Adrenal gland (tissue), 9 donors: ENCODE measurements at regions not wholly inside any gene's neighbourhood (a gene's known extent, or its start where the extent isn't known, plus 50 kb on each side); places are given as distances from the start of the nearest gene placed in this dataset.

Experiments used
- DNase-seq, 7 donors: peaks; one replicate each; pipeline ENCODE4 v3.0.0-alpha.2; 2019 to 2020
- H3K27ac ChIP-seq, 5 donors: fragments of 200-600 bp; sonication (generic) in 4 of 5; 1 replicate in 3 of 5; 2 replicates in 2 of 5; pipeline versions ENCODE4 v1.5.1 to v1.8.0; 2016 to 2020; ENCODE audit warnings: mild to moderate bottlenecking in 1 of 5
- H3K27me3 ChIP-seq: fragments of 200-600 bp; 2 replicates; pipeline ENCODE4 v1.8.0; 2021
- H3K36me3 ChIP-seq, 2 donors: fragments of 200-600 bp; replicated peaks in 1 of 2; 1 replicate in 1 of 2; 2 replicates in 1 of 2; pipeline versions ENCODE4 v1.5.1 to v1.8.0; 2018 to 2022
- H3K4me1 ChIP-seq, 2 donors: fragments of 200-600 bp; replicated peaks in 1 of 2; 1 replicate in 1 of 2; 2 replicates in 1 of 2; pipeline versions ENCODE4 v1.5.1 to v1.8.0; 2018 to 2021
- H3K4me3 ChIP-seq, 4 donors: fragments of 200-600 bp; sonication (generic) in 3 of 4; one replicate each; pipeline ENCODE4 v1.5.1; 2016 to 2018
- H3K9me3 ChIP-seq, 3 donors: fragments of 200-600 bp; sonication (generic) in 1 of 3; replicated peaks in 1 of 3; 1 replicate in 2 of 3; 2 replicates in 1 of 3; pipeline versions ENCODE4 v1.5.1 to v1.8.0; 2016 to 2021
- POLR2A ChIP-seq, 2 donors: fragments of 450-650 bp; IDR thresholded peaks; one replicate each; pipeline ENCODE4 v1.6.1; 2017; ENCODE audit warnings: antibody characterized with exemption in 2 of 2, mild to moderate bottlenecking in 2 of 2, moderate library complexity in 1 of 2
- WGBS, 4 donors: extraction: QIAGEN DNeasy Blood & Tissue Kit in 2 of 4; methylation state at CpG; one replicate each; pipeline versions ENCODE4 v1.1.5 to v1.1.7; 2013 to 2017; 5-methylcytosine and 5-hydroxymethylcytosine counted together
- intact Hi-C, 2 donors: fragments of 100-400 bp; cut with DNase I; formaldehyde crosslinking; loops; one replicate each; pipeline versions ENCODE4 v1.14.1 to v1.15.0; 2022 to 2023
- TF ChIP-seq, protein P1 (sequence below), 6 experiments: fragments of 450-650 bp in 4 of 6; fragments of 200-600 bp in 2 of 6; sonication (generic) in 1 of 6; IDR thresholded peaks; 1 replicate in 5 of 6; 2 replicates in 1 of 6; pipeline versions ENCODE4 v1.5.1 to v1.8.0; 2016 to 2021; ENCODE audit warnings: antibody characterized with exemption in 6 of 6, mild to moderate bottlenecking in 2 of 6, moderate library complexity in 1 of 6
- donor health status: healthy with polysubstance abuse.
- donor health status: Bipolar disorder and iron deficiency.
- donor health status: DM: yes; HTN: yes; CAD: no.
- donor health status: DM: no; HTN: no; CAD: no.
- donor health status: DM: no; HTN: no; CAD: no.

GRCh38 chr17:77753691-77754245, 204.7 kb upstream of the TNRC6C start:
- no peaks in the 10 kb centered on the region for H3K4me1 ChIP-seq
- H3K36me3 ChIP-seq: no peaks in the 10 kb centered on the region
- WGBS, 4 donors: 87 to 94% (median 92%) methylated on average over 9 to 12 of the region's 12 CpGs
- TF ChIP-seq, protein P1, sequence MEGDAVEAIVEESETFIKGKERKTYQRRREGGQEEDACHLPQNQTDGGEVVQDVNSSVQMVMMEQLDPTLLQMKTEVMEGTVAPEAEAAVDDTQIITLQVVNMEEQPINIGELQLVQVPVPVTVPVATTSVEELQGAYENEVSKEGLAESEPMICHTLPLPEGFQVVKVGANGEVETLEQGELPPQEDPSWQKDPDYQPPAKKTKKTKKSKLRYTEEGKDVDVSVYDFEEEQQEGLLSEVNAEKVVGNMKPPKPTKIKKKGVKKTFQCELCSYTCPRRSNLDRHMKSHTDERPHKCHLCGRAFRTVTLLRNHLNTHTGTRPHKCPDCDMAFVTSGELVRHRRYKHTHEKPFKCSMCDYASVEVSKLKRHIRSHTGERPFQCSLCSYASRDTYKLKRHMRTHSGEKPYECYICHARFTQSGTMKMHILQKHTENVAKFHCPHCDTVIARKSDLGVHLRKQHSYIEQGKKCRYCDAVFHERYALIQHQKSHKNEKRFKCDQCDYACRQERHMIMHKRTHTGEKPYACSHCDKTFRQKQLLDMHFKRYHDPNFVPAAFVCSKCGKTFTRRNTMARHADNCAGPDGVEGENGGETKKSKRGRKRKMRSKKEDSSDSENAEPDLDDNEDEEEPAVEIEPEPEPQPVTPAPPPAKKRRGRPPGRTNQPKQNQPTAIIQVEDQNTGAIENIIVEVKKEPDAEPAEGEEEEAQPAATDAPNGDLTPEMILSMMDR (IDR thresholded peaks at IDR 0.05): no peak
- no peak for TF ChIP-seq POLR2A (IDR thresholded peaks at IDR 0.05)
- H3K27ac ChIP-seq: no peak overlapping the region
- no peaks in the 10 kb centered on the region for H3K9me3 ChIP-seq
- no peak overlapping the region for H3K4me3 ChIP-seq
- DNase-seq: no peak
- no peaks in the 10 kb centered on the region for H3K27me3 ChIP-seq
- intact Hi-C loops: no loop called here

- H3K36me3 ChIP-seq: no peaks in the 10 kb centered on the region
- H3K27me3 ChIP-seq: no peaks in the 10 kb centered on the region
- intact Hi-C loops: no loop called here
- H3K9me3 ChIP-seq: no peaks in the 10 kb centered on the region
- H3K4me3 ChIP-seq: no peak overlapping the region
- WGBS, 4 donors: 80 to 98% (median 90%) methylated on average over 4 to 5 of the region's 5 CpGs
- TF ChIP-seq, protein P1 (IDR thresholded peaks at IDR 0.05): no peak
- no peak for TF ChIP-seq POLR2A (IDR thresholded peaks at IDR 0.05)
- H3K4me1 ChIP-seq: no peaks in the 10 kb centered on the region
- DNase-seq: no peak
- no peak overlapping the region for H3K27ac ChIP-seq
These were observed 203.5 kb upstream of the TNRC6C start for GRCh38 chr17:77754956-77755355.

DNA sequence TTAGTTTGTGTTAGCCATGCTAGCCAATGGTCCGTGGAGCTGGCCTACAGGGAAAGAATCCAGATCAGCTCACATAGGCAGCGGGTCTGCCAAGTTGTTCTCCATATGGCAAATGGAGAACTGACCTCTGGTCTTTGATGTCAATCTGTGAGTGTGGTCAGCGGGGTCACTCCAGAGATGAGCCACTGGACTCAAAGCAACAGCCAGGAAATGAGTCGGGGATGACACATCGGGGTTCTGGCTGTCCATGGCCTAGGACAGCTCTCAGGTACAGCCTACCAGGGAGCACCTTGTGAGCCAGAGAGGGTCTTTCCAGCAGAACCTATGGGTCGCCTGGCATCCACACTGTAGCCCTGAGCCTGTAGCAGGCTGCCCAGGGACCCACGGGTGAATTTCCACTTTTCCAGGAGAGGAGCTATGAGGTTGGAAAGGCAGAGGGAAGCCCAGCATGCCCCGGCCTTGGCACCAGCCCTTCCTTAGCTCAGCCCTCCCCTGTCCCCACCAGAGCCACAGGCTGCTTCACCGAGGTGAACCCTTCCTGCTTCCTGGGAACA, 203.0 kb upstream of the TNRC6C start:
- no peaks in the 10 kb centered on the region for H3K27me3 ChIP-seq
- H3K4me3 ChIP-seq: no peak overlapping the region
- intact Hi-C loops: no loop called here
- no peaks in the 10 kb centered on the region for H3K36me3 ChIP-seq
- H3K9me3 ChIP-seq: no peaks in the 10 kb centered on the region
- WGBS, 4 donors: 74 to 97% (median 93%) methylated on average over 6 to 9 of the region's 9 CpGs
- DNase-seq: peak in 1 of 7 donors; percentile 2
- no peaks in the 10 kb centered on the region for H3K4me1 ChIP-seq
- no peak for TF ChIP-seq POLR2A (IDR thresholded peaks at IDR 0.05)
- TF ChIP-seq, protein P1 (IDR thresholded peaks at IDR 0.05): no peak
- H3K27ac ChIP-seq: no peak overlapping the region

DNA sequence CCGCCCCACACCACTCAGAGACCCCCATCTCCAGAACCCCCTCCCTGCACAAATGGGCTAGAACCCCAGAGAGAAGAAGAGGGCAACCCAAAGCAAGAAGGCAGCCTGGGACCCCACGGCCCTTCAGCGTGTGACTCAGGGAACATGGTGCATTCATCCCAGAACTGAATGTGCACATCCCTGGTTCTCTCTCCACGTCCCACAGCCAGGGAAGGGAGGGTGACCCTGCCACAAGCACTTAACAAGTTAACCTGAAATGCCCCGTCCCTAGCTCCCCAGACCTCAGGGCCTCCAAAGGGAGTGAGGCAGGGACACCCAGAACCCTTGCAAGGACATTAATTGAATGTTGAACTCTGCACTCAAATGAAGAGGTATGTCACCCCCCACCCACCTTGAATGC, 202.5 kb upstream of the TNRC6C start:
- intact Hi-C loops: no loop called here
- 68 to 91% (median 84%) methylated on average over 3 to 5 of the region's 5 CpGs for WGBS, 4 donors
- Histone ChIP-seq H3K36me3 (no peaks in the 10 kb centered on the region), H3K4me1 (no peaks in the 10 kb centered on the region), H3K4me3 (no peak overlapping the region), H3K9me3 (no peaks in the 10 kb centered on the region), H3K27me3 (no peaks in the 10 kb centered on the region), H3K27ac (no peak overlapping the region)
- TF ChIP-seq POLR2A (IDR thresholded peaks at IDR 0.05): no peak
- TF ChIP-seq, protein P1 (IDR thresholded peaks at IDR 0.05): no peak
- DNase-seq: peak in 1 of 7 donors; percentile 1
